K562 (cell line): ENCODE measurements at regions not wholly inside any gene's neighbourhood (a gene's known extent, or its start where the extent isn't known, plus 50 kb on each side); places are given as distances from the start of the nearest gene placed in this dataset.

Experiments
- ATAC-seq: fragments of 200-7000 bp; cut with Tn5 transposase; 3 replicates; pipeline ENCODE4 v1.9.1; 2020; ENCODE audit warnings: moderate library complexity
- BruUV-seq: library from RNA; stranded (reverse); fragments of 400-500 nt; replicated peaks from 2 replicates; lab custom pipeline; 2021; lab: Mats Ljungman, UMichigan
- CTCF ChIA-PET: fragments of 300-600 bp; formaldehyde crosslinking; extraction: SDS; loops from one replicate; lab custom pipeline; 2021; ENCODE audit warnings: low intra/inter-chr PET ratio; lab: Yijun Ruan, JAX
- POLR2A ChIA-PET: fragments of 300-600, 350-650 bp; sonication (Branson Sonifier 250); formaldehyde crosslinking; extraction: SDS; loops from one replicate; lab custom pipeline; 2021; ENCODE audit warnings: antibody characterized with exemption, inconsistent platforms; lab: Yijun Ruan, JAX
- DNase-seq, 4 experiments: peaks; one replicate each; pipeline versions ENCODE4 v3.0.0 to v3.0.0-alpha.2; 2011 to 2018; ENCODE audit warnings: low spot score in 3 of 4, mixed read lengths in 3 of 4; ENCODE audit errors: extremely low read depth in 1 of 4
- FAIRE-seq: peaks from 2 replicates; lab custom pipeline; 2011; peaks lifted over from hg19 to GRCh38; lab: Jason Lieb, UNC
- H2AFZ ChIP-seq: 2 replicates; pipeline ENCODE4 v1.6.0; 2011; ENCODE audit warnings: low read depth, low read length, control low read depth, inconsistent platforms
- H3K27ac ChIP-seq: fragments of 200-600 bp; 3 replicates; pipeline ENCODE4 v1.8.0; 2011; ENCODE audit warnings: low read depth, mild to moderate bottlenecking, control low read depth, inconsistent platforms, low read length, moderate library complexity, mixed read lengths; ENCODE audit errors: extremely low read depth
- H3K27me3 ChIP-seq, 2 experiments: fragments of 300-600 bp in 1 of 2; 2 replicates in 1 of 2; 3 replicates in 1 of 2; pipeline versions ENCODE4 v1.6.0 to v1.8.0; 2011; ENCODE audit warnings: inconsistent platforms in 2 of 2, low read length in 2 of 2, mild to moderate bottlenecking in 1 of 2, mixed read lengths in 1 of 2, moderate library complexity in 1 of 2; ENCODE audit not compliant: control insufficient read depth in 2 of 2, insufficient read depth in 2 of 2
- H3K36me3 ChIP-seq: fragments of 300-600 bp; 3 replicates; pipeline ENCODE4 v1.8.0; 2011; ENCODE audit warnings: mild to moderate bottlenecking, low read length, inconsistent platforms; ENCODE audit not compliant: control insufficient read depth, insufficient read depth
- H3K4me1 ChIP-seq, 2 experiments: fragments of 200-600 bp in 1 of 2; replicated peaks in 1 of 2; 2 replicates in 1 of 2; 3 replicates in 1 of 2; pipeline versions ENCODE4 v1.5.1 to v1.8.0; 2011; ENCODE audit warnings: inconsistent platforms in 2 of 2, low read length in 2 of 2, mild to moderate bottlenecking in 1 of 2, mixed read lengths in 1 of 2, moderate library complexity in 1 of 2; ENCODE audit not compliant: control insufficient read depth in 2 of 2, insufficient read depth in 2 of 2
- H3K4me2 ChIP-seq: 2 replicates; pipeline ENCODE4 v1.6.1; 2011; ENCODE audit warnings: low read length, control low read depth, inconsistent platforms, mixed read lengths; ENCODE audit not compliant: insufficient read depth
- H3K4me3 ChIP-seq: fragments of 200-600 bp; sonication (generic), shearing (Covaris generic); 2 replicates; pipeline ENCODE4 v1.5.1; 2016; ENCODE audit warnings: control low read depth, inconsistent platforms
- H3K79me2 ChIP-seq: fragments of 200-600 bp; 3 replicates; pipeline ENCODE4 v1.8.0; 2011; ENCODE audit warnings: low read length, inconsistent platforms; ENCODE audit not compliant: control insufficient read depth, insufficient read depth
- H3K9ac ChIP-seq, 2 experiments: 2 replicates each; pipeline versions ENCODE4 v1.6.0 to v1.6.1; 2011; ENCODE audit warnings: low read depth in 2 of 2, low read length in 2 of 2, control low read depth in 1 of 2, inconsistent platforms in 1 of 2, mild to moderate bottlenecking in 1 of 2, mixed read lengths in 1 of 2; ENCODE audit not compliant: insufficient read depth in 1 of 2
- H3K9me1 ChIP-seq: one replicate; pipeline ENCODE4 v1.6.0; 2011; ENCODE audit warnings: inconsistent platforms, mild to moderate bottlenecking, low read length, moderate library complexity; ENCODE audit not compliant: control insufficient read depth, insufficient read depth
- H3K9me3 ChIP-seq: replicated peaks from 2 replicates; pipeline ENCODE4 v1.5.1; 2011; ENCODE audit warnings: low read depth, low read length, inconsistent platforms; ENCODE audit not compliant: control insufficient read depth, insufficient read depth
- H4K20me1 ChIP-seq: replicated peaks from 2 replicates; pipeline ENCODE4 v1.6.1; 2011; ENCODE audit warnings: low read length, inconsistent platforms, mixed read lengths; ENCODE audit not compliant: control insufficient read depth, insufficient read depth
- ATF7 ChIP-seq: fragments of 450-650 bp; IDR thresholded peaks from 2 replicates; pipeline ENCODE4 v1.7.1; 2014; ENCODE audit warnings: mild to moderate bottlenecking, moderate library complexity
- CBFA2T2 ChIP-seq: fragments of 450-650 bp; conservative IDR thresholded peaks from 2 replicates; pipeline ENCODE4 v1.6.1; 2017; ENCODE audit warnings: mild to moderate bottlenecking
- CEBPG ChIP-seq, 3 experiments: fragments of 200-800 bp in 1 of 3; sonication (Bioruptor generic) in 1 of 3; sonication (generic) in 1 of 3; formaldehyde crosslinking in 1 of 3; IDR thresholded peaks in 2 of 3; conservative IDR thresholded peaks in 1 of 3; 2 replicates each; pipeline versions ENCODE4 v1.6.1 to v1.8.0; 2016 to 2022; ENCODE audit warnings: missing compliant biosample characterization in 2 of 3, missing genetic modification characterization in 2 of 3, mild to moderate bottlenecking in 1 of 3, missing genetic modification reagents in 1 of 3
- FOSL1 ChIP-seq: fragments of 200-800 bp; sonication (Bioruptor generic); conservative IDR thresholded peaks from 2 replicates; pipeline ENCODE4 v1.6.1; 2016; ENCODE audit warnings: missing genetic modification characterization, missing compliant biosample characterization
- FOXM1 ChIP-seq, 2 experiments: fragments of 450-650 bp in 1 of 2; sonication (generic) in 1 of 2; formaldehyde crosslinking in 1 of 2; IDR thresholded peaks; 2 replicates each; pipeline versions ENCODE4 v1.6.1 to v1.9.0; 2017 to 2022; ENCODE audit warnings: low read depth in 2 of 2, mild to moderate bottlenecking in 2 of 2, missing genetic modification reagents in 1 of 2, moderate library complexity in 1 of 2
- MAFK ChIP-seq: IDR thresholded peaks from 2 replicates; pipeline ENCODE4 v1.6.1; 2011; ENCODE audit warnings: low read length, improper control_type of control experiment
- NFIX ChIP-seq: fragments of 250-450 bp; sonication (Bioruptor Pico); IDR thresholded peaks from 2 replicates; pipeline ENCODE4 v1.4.0; 2020; ENCODE audit warnings: low read depth, mild to moderate bottlenecking, moderate library complexity
- POLR3G ChIP-seq: IDR thresholded peaks from 2 replicates; pipeline ENCODE4 v1.6.1; 2011; ENCODE audit not compliant: insufficient read length, insufficient replicate concordance; ENCODE audit errors: extremely low read depth
- RAD51 ChIP-seq: fragments of 450-650 bp; IDR thresholded peaks from 2 replicates; pipeline ENCODE4 v1.7.1; 2016; ENCODE audit warnings: low read depth, mild to moderate bottlenecking, borderline replicate concordance
- RBM15 ChIP-seq: fragments of 200-400 bp; formaldehyde crosslinking; IDR thresholded peaks from 2 replicates; pipeline ENCODE4 v1.6.1; 2018; ENCODE audit warnings: mild to moderate bottlenecking, low read length, moderate library complexity; ENCODE audit not compliant: insufficient read depth
- RBM17 ChIP-seq: fragments of 200-400 bp; formaldehyde crosslinking; IDR thresholded peaks from 2 replicates; pipeline ENCODE4 v1.6.1; 2017; ENCODE audit warnings: low read depth, mild to moderate bottlenecking, low read length, borderline replicate concordance
- RBM39 ChIP-seq: fragments of 200-400 bp; formaldehyde crosslinking; optimal IDR thresholded peaks from 2 replicates; pipeline ENCODE3; 2018; ENCODE audit warnings: low read depth, low read length
- TFAM ChIP-seq: fragments of 250-450 bp; sonication (Bioruptor Pico); conservative IDR thresholded peaks from 2 replicates; pipeline ENCODE4 v1.5.0; 2021; ENCODE audit warnings: mild to moderate bottlenecking, moderate library complexity
- ZKSCAN8 ChIP-seq: fragments of 200-800 bp; sonication (Bioruptor generic); IDR thresholded peaks from 2 replicates; pipeline ENCODE4 v1.6.1; 2016; ENCODE audit warnings: missing genetic modification characterization, missing compliant biosample characterization
- ZNF277 ChIP-seq: fragments of 250-450 bp; sonication (Bioruptor Pico); IDR thresholded peaks from 2 replicates; pipeline ENCODE4 v1.8.0; 2022; ENCODE audit warnings: inconsistent platforms, mild to moderate bottlenecking, moderate library complexity, borderline replicate concordance
- WGBS: fragments of 100-300 bp; shearing (Covaris generic); methylation state at CpG from one replicate; pipeline ENCODE4 v1.1.6; 2016; ENCODE audit warnings: low coverage, mixed read lengths; ENCODE audit not compliant: insufficient coverage; ENCODE audit errors: missing lambda C conversion rate; 5-methylcytosine and 5-hydroxymethylcytosine counted together
- in situ Hi-C: fragments of 300-500 bp; cut with MboI; formaldehyde crosslinking; loops from 4 replicates; pipeline ENCODE4 v1.15.0; 2018; ENCODE audit warnings: inconsistent platforms, mixed read lengths
- intact Hi-C: fragments of 100-400 bp; cut with micrococcal nuclease; formaldehyde crosslinking; loops from 2 replicates; pipeline ENCODE4 v1.14.2; 2022

- TF ChIP-seq ZNF277 (CRISPR knock-in tag) (no peak), ZKSCAN8 (CRISPR knock-in tag) (no peak), FOXM1 (IDR thresholded peaks at IDR 0.05; ENCODE audit: low read depth) (no peak), FOXM1 (CRISPR knock-in tag; IDR thresholded peaks at IDR 0.05; ENCODE audit: low read depth) (no peak), RBM15 (no peak), TFAM (no peak), MAFK (no peak)
Observed at GRCh38 chr9:119003882-119004617, 365.2 kb downstream of the BRINP1 start (continued).

DNA sequence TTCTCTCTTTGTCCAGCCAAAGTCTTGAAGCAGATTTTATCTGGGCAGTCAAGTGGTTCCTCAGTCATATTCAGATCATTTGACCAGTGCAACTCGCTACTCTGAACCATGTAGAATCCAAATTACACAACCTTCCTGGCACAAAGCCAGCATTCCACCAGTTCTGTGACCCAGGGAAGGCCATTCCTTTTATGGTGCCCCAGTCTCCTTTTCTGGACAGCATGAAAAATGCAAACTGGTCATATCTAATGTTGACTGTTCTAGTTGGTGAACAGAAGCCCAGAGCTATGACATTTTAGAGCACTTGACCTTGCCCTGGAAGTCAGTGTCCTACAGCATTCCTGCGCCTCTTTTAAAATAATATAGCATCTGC lies 364.6 kb downstream of the BRINP1 start:
- H3K27me3 ChIP-seq: no peaks in the 10 kb centered on the region
- H3K79me2 ChIP-seq: no peaks in the 10 kb centered on the region
- H3K9me1 ChIP-seq: no peaks in the 10 kb centered on the region
- H2AFZ ChIP-seq: no peak overlapping the region
- intact Hi-C loops: no loop called here
- H3K4me2 ChIP-seq: no peak overlapping the region
- H3K4me3 ChIP-seq: no peak overlapping the region
- no peaks in the 10 kb centered on the region for H3K4me1 ChIP-seq
- WGBS: 0% methylated on average over 2 of the region's 2 CpGs
- no peak overlapping the region for H3K27ac ChIP-seq
- ATAC-seq (no peak), DNase-seq (no peak), FAIRE-seq (no peak)
- BruUV-seq: no TSS peak
- no peaks in the 10 kb centered on the region for H3K9me3 ChIP-seq
- in situ Hi-C loops: no loop called here
- CTCF ChIA-PET: no interaction called here
- no peak overlapping the region for H3K9ac ChIP-seq
- H4K20me1 ChIP-seq: no peaks in the 10 kb centered on the region
- POLR2A ChIA-PET: no interaction called here
- no peaks in the 10 kb centered on the region for H3K36me3 ChIP-seq
- no peak for TF ChIP-seq ATF7
- TF ChIP-seq FOSL1 (tag): no peak
- TF ChIP-seq RBM39: no peak
- TF ChIP-seq RBM17: no peak
- TF ChIP-seq NFIX: peak; percentile 6; the same call in 1 of the 2 replicates
- TF ChIP-seq CBFA2T2: no peak
- no peak for TF ChIP-seq RAD51
- no peak for TF ChIP-seq CEBPG (CRISPR knock-in tag; IDR thresholded peaks at IDR 0.05)
- no peak for TF ChIP-seq CEBPG (tag; conservative IDR thresholded peaks at IDR 0.05 in 1 of 2, IDR thresholded peaks at IDR 0.05 in 1 of 2)
- no peak for TF ChIP-seq POLR3G
